ENCODE measurements at regions not wholly inside any gene's neighbourhood (a gene's known extent, or its start where the extent isn't known, plus 50 kb on each side); places are given as distances from the start of the nearest gene placed in this dataset.

DNA sequence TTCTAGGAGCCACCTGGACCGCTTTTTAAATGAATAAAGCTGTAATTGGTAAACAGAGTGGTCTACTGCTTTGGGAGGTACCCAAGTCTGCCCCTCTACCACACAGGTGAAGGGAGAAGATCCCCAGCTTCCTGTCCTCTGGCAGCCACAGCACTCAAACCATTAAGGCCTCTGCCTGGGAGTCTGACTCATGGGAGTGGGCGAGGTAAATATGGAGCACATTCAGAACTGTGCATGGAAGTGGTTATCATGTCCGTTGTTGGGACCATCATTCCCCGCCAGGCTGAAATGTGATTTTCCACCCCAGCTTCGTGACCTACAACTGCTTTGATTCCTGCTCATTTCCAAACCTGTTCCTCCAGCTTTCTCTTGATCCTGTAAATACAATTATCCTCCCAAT, 59.5 kb upstream of the ALDH1B1 start:
- TF ChIP-seq, protein P1, sequence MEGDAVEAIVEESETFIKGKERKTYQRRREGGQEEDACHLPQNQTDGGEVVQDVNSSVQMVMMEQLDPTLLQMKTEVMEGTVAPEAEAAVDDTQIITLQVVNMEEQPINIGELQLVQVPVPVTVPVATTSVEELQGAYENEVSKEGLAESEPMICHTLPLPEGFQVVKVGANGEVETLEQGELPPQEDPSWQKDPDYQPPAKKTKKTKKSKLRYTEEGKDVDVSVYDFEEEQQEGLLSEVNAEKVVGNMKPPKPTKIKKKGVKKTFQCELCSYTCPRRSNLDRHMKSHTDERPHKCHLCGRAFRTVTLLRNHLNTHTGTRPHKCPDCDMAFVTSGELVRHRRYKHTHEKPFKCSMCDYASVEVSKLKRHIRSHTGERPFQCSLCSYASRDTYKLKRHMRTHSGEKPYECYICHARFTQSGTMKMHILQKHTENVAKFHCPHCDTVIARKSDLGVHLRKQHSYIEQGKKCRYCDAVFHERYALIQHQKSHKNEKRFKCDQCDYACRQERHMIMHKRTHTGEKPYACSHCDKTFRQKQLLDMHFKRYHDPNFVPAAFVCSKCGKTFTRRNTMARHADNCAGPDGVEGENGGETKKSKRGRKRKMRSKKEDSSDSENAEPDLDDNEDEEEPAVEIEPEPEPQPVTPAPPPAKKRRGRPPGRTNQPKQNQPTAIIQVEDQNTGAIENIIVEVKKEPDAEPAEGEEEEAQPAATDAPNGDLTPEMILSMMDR (IDR thresholded peaks at IDR 0.05; ENCODE audit: insufficient read depth, low read length, poor library complexity, severe bottlenecking), result no peak
- TF ChIP-seq EZH2phosphoT487 (conservative IDR thresholded peaks at IDR 0.05; ENCODE audit: low read length), result no peak

Measured in SU-DHL-6 (cell line).